ENCODE measurements at regions not wholly inside any gene's neighbourhood (a gene's known extent, or its start where the extent isn't known, plus 50 kb on each side); places are given as distances from the start of the nearest gene placed in this dataset.

- TF ChIP-seq, protein P1, sequence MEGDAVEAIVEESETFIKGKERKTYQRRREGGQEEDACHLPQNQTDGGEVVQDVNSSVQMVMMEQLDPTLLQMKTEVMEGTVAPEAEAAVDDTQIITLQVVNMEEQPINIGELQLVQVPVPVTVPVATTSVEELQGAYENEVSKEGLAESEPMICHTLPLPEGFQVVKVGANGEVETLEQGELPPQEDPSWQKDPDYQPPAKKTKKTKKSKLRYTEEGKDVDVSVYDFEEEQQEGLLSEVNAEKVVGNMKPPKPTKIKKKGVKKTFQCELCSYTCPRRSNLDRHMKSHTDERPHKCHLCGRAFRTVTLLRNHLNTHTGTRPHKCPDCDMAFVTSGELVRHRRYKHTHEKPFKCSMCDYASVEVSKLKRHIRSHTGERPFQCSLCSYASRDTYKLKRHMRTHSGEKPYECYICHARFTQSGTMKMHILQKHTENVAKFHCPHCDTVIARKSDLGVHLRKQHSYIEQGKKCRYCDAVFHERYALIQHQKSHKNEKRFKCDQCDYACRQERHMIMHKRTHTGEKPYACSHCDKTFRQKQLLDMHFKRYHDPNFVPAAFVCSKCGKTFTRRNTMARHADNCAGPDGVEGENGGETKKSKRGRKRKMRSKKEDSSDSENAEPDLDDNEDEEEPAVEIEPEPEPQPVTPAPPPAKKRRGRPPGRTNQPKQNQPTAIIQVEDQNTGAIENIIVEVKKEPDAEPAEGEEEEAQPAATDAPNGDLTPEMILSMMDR (IDR thresholded peaks at IDR 0.05), result no peak
- no peak for TF ChIP-seq POLR2A (IDR thresholded peaks at IDR 0.05)
Measured at GRCh38 chr9:31745886-31746285, 638.6 kb upstream of the ACO1 start.

Measured in ovary (tissue), 3 donors.